Right lobe of liver (tissue), 6 donors: ENCODE measurements at regions not wholly inside any gene's neighbourhood (a gene's known extent, or its start where the extent isn't known, plus 50 kb on each side); places are given as distances from the start of the nearest gene placed in this dataset.
A peak's percentile ranks its signal among the peaks of the same experiment; 100 is the strongest.

Experiments
- ATAC-seq, 4 donors: fragments of 200-7000 bp; cut with Tn5 transposase; one replicate each; pipeline ENCODE4 v1.9.1; 2020; ENCODE audit warnings: mild to moderate bottlenecking in 4 of 4, moderate library complexity in 4 of 4
- DNase-seq, 3 donors: peaks; one replicate each; pipeline ENCODE4 v3.0.0-alpha.2; 2020
- H3K27ac ChIP-seq, 3 donors: fragments of 200-600 bp; one replicate each; pipeline ENCODE4 v1.8.0; 2022
- H3K27me3 ChIP-seq, 2 donors: fragments of 200-600 bp; one replicate each; pipeline ENCODE4 v1.8.0; 2022
- H3K36me3 ChIP-seq, 4 donors: fragments of 200-600 bp; sonication (generic) in 1 of 4; one replicate each; pipeline versions ENCODE4 v1.5.1 to v1.8.0; 2017 to 2022; ENCODE audit warnings: control low read depth in 1 of 4
- H3K4me1 ChIP-seq, 4 donors: fragments of 200-600 bp; sonication (generic) in 1 of 4; one replicate each; pipeline versions ENCODE4 v1.5.1 to v1.8.0; 2017 to 2022; ENCODE audit warnings: control low read depth in 1 of 4
- H3K4me3 ChIP-seq, 3 donors: fragments of 200-600 bp; one replicate each; pipeline ENCODE4 v1.8.0; 2022
- H3K9me3 ChIP-seq, 4 donors: fragments of 200-600 bp; sonication (generic) in 1 of 4; one replicate each; pipeline versions ENCODE4 v1.5.1 to v1.8.0; 2017 to 2022; ENCODE audit warnings: control low read depth in 1 of 4
- POLR2A ChIP-seq: fragments of 450-650 bp; IDR thresholded peaks from one replicate; pipeline ENCODE4 v1.6.1; 2017; ENCODE audit warnings: antibody characterized with exemption, mild to moderate bottlenecking
- WGBS: methylation state at CpG from one replicate; pipeline ENCODE4 v1.1.6; 2018; ENCODE audit warnings: low coverage, low lambda C conversion rate; ENCODE audit not compliant: insufficient coverage; ENCODE audit errors: missing lambda C conversion rate; 5-methylcytosine and 5-hydroxymethylcytosine counted together
- intact Hi-C, 2 donors: fragments of 100-400 bp; cut with DNase I; formaldehyde crosslinking; loops; one replicate each; pipeline versions ENCODE4 v1.11.2 to v1.14.1; 2022
- TF ChIP-seq, protein P1 (sequence below), 4 donors: fragments of 200-600 bp in 3 of 4; fragments of 450-650 bp in 1 of 4; IDR thresholded peaks; one replicate each; pipeline versions ENCODE4 v1.5.1 to v1.8.0; 2016 to 2022; ENCODE audit warnings: antibody characterized with exemption in 4 of 4, mild to moderate bottlenecking in 2 of 4
- donor health status: DM: no; HTN: yes; CAD: no.
- donor health status: DM: no; HTN: no; CAD: no.
- donor health status: DM: no; HTN: no; CAD: no.
- donor health status: DM: no; HTN: yes; CAD: no.
- donor health status: DM: no; HTN: yes; CAD: no.

DNA sequence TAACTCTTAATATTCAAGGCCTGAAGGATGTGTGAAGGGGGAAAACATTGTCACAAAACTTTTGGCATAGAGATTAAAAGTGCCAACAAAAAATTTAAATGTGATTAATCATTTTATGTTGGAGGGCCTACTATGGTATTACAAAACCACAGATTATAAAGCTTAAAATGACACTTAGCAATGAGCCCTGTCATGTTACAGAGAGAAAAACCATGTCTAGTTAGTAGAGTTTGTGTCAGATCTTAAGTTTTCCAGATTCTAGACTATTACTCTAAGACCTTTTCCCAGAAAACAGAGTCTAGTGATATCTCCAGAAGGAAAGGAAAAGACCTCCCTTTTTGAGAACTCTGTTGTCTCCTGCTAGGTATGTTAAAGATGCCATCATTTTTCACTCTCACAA is 239.1 kb upstream of the DKK2 start:
- Histone ChIP-seq H3K27ac (no peak overlapping the region), H3K4me3 (no peak overlapping the region), H3K9me3 (no peaks in the 10 kb centered on the region), H3K4me1 (no peaks in the 10 kb centered on the region), H3K36me3 (no peaks in the 10 kb centered on the region), H3K27me3 (no peaks in the 10 kb centered on the region)
- DNase-seq: no peak
- intact Hi-C loops: no loop called here
- no peak for ATAC-seq
- TF ChIP-seq, protein P1, sequence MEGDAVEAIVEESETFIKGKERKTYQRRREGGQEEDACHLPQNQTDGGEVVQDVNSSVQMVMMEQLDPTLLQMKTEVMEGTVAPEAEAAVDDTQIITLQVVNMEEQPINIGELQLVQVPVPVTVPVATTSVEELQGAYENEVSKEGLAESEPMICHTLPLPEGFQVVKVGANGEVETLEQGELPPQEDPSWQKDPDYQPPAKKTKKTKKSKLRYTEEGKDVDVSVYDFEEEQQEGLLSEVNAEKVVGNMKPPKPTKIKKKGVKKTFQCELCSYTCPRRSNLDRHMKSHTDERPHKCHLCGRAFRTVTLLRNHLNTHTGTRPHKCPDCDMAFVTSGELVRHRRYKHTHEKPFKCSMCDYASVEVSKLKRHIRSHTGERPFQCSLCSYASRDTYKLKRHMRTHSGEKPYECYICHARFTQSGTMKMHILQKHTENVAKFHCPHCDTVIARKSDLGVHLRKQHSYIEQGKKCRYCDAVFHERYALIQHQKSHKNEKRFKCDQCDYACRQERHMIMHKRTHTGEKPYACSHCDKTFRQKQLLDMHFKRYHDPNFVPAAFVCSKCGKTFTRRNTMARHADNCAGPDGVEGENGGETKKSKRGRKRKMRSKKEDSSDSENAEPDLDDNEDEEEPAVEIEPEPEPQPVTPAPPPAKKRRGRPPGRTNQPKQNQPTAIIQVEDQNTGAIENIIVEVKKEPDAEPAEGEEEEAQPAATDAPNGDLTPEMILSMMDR (IDR thresholded peaks at IDR 0.05): no peak
- no peak for TF ChIP-seq POLR2A

DNA sequence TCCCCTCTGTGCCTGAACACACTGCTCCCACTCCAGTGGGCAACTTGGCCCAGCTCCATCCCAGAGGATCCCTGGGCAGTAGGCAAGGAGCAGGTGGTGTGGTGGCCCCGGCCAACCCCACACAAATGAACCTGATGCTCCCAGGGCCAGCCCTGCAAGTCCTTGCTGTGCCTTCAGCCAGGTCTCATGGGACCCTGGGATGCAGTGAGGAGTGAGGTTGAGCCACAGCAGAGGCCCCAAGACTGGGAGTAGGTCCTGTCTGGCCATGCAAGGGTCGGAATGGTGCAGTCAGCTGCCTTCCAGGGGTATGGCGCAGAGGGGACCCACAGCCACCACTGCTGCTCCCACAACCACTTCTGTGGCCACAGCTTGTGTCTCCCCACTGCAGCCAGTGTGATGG is 234.5 kb upstream of the DKK2 start:
- Histone ChIP-seq H3K27me3 (no peaks in the 10 kb centered on the region), H3K36me3 (no peaks in the 10 kb centered on the region), H3K27ac (no peak overlapping the region), H3K9me3 (no peaks in the 10 kb centered on the region), H3K4me1 (no peaks in the 10 kb centered on the region), H3K4me3 (no peak overlapping the region)
- no peak for TF ChIP-seq POLR2A
- TF ChIP-seq, protein P1 (IDR thresholded peaks at IDR 0.05): no peak
- WGBS: 57% methylated on average over 2 of the region's 3 CpGs
- intact Hi-C loops: no loop called here
- DNase-seq (no peak), ATAC-seq (peak in 1 of 4 donors; percentile 27)

DNA sequence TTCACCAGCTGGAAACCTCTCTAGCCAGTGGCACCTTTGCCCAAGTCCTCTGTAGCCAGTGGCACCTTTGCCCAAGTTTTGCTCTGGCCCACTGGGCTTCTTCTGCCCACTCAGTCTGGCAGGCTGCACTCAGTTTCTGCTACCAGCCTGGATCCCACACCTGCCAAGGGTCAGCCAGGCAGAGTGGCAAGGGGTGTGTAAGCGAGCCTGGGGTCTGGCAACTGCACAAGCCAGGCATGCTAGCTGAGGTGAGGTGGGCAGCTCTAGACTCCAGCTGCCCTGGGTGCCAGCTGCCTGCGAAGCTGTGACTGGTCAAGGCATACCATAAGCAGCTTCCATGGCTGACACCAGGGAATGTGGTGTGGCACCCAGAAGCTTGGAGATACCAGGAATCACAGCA is 233.1 kb upstream of the DKK2 start:
- no peak for TF ChIP-seq POLR2A
- TF ChIP-seq, protein P1 (IDR thresholded peaks at IDR 0.05): no peak
- no peaks in the 10 kb centered on the region for H3K4me1 ChIP-seq
- no peaks in the 10 kb centered on the region for H3K9me3 ChIP-seq
- no CpG with 5 or more reads among the region's 2 CpGs for WGBS
- no peaks in the 10 kb centered on the region for H3K27me3 ChIP-seq
- DNase-seq (peak in 1 of 3 donors; percentile 37), ATAC-seq (peak in 1 of 4 donors; percentile 10)
- no peak overlapping the region for H3K4me3 ChIP-seq
- no peak overlapping the region for H3K27ac ChIP-seq
- H3K36me3 ChIP-seq: no peaks in the 10 kb centered on the region
- intact Hi-C loops: no loop called here

DNA sequence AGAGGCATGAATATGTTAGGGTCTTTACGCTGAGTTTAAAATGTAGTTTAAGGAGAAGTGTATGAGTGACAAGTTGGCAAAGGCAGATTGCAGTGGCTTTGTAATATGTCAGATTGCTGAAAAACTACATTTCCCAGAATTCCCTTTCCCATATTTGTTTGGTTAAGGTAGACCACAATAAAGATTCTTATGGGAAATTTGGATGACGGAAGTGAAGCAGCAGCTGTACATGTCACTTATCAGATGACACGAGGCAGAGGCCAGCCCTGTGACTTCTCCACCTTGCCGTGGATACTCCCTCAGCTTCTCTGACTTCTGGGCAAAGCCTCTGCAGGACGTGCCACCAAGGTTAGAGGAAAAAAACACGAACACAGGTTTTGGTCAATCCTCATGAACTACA is 229.7 kb upstream of the DKK2 start:
- Histone ChIP-seq H3K4me3 (no peak overlapping the region), H3K9me3 (no peaks in the 10 kb centered on the region), H3K27me3 (no peaks in the 10 kb centered on the region), H3K4me1 (no peaks in the 10 kb centered on the region), H3K36me3 (no peaks in the 10 kb centered on the region), H3K27ac (no peak overlapping the region)
- DNase-seq (no peak), ATAC-seq (no peak)
- TF ChIP-seq, protein P1 (IDR thresholded peaks at IDR 0.05): no peak
- TF ChIP-seq POLR2A: no peak
- WGBS: 60% methylated on average over 6 of the region's 6 CpGs
- intact Hi-C loops: no loop called here

DNA sequence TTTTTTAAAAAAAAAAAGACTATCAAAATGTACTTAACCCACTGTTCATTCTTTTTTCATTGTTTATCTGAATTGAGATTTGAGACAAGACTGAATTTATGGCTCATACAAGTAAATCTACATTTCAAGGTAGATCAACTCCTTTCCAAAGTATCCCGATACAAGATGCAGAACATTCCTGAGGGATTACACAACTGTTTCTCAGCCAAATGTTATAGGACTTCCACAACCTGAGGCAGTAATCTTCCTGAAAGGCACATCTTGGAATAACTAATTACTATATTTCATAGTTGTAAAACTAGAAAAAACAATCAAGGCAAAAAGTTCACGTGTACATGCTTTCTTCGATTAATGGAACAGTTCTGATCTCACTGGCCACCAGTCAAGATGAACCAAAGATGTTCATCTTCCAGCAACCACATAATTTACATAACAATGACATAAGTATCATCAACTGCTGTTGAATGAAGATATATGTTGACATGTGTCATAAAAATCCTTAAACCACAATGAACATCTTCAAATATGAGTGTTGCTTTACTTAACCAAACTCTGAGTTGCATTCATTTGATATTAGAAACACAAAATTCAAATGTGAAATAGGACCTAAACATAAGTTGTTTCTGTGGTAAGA is 225.2 kb upstream of the DKK2 start:
- intact Hi-C loops: no loop called here
- Histone ChIP-seq H3K36me3 (no peaks in the 10 kb centered on the region), H3K9me3 (no peaks in the 10 kb centered on the region), H3K4me1 (no peaks in the 10 kb centered on the region), H3K27me3 (no peaks in the 10 kb centered on the region), H3K27ac (no peak overlapping the region), H3K4me3 (no peak overlapping the region)
- 66% methylated on average over 3 of the region's 3 CpGs for WGBS
- DNase-seq: no peak
- TF ChIP-seq, protein P1 (IDR thresholded peaks at IDR 0.05): no peak
- no peak for TF ChIP-seq POLR2A
- ATAC-seq: no peak
